ENCODE measurements at regions not wholly inside any gene's neighbourhood (a gene's known extent, or its start where the extent isn't known, plus 50 kb on each side); places are given as distances from the start of the nearest gene placed in this dataset.

- no peak for DNase-seq
Observed at GRCh38 chr5:73306078-73306719, 133.2 kb downstream of the TMEM174 start.

GRCh38 chr5:73305386-73305785, 132.4 kb downstream of the TMEM174 start:
- DNase-seq: no peak

GRCh38 chr5:73304381-73304780, 131.4 kb downstream of the TMEM174 start:
- DNase-seq: no peak

- DNase-seq: no peak
Observed at GRCh38 chr5:73303148-73304079, 130.4 kb downstream of the TMEM174 start.

- no peak for DNase-seq
Observed at GRCh38 chr5:73302797-73303147, 129.8 kb downstream of the TMEM174 start.

GRCh38 chr5:73301208-73301901, 128.4 kb downstream of the TMEM174 start:
- no peak for DNase-seq

GRCh38 chr5:73300337-73301207, 127.6 kb downstream of the TMEM174 start:
- DNase-seq: no peak

- DNase-seq: no peak
Observed at GRCh38 chr5:73299665-73300336, 126.8 kb downstream of the TMEM174 start.

- DNase-seq: no peak
Observed at GRCh38 chr5:73298772-73299630, 126.0 kb downstream of the TMEM174 start.

- DNase-seq: no peak
Observed at GRCh38 chr5:73298251-73298771, 125.3 kb downstream of the TMEM174 start.

- DNase-seq: no peak
Observed at GRCh38 chr5:73297430-73297829, 124.4 kb downstream of the TMEM174 start.

- no peak for DNase-seq
Observed at GRCh38 chr5:73296772-73297171, 123.8 kb downstream of the TMEM174 start.

GRCh38 chr5:73295921-73296320, 122.9 kb downstream of the TMEM174 start:
- no peak for DNase-seq

GRCh38 chr5:73295447-73295846, 122.5 kb downstream of the TMEM174 start:
- no peak for DNase-seq

GRCh38 chr5:73292816-73293459, 119.9 kb downstream of the TMEM174 start:
- no peak for DNase-seq

- no peak for DNase-seq
Observed at GRCh38 chr5:73291873-73292272, 118.9 kb downstream of the TMEM174 start.

- no peak for DNase-seq
Observed at GRCh38 chr5:73290242-73290641, 117.2 kb downstream of the TMEM174 start.

- DNase-seq: no peak
Observed at GRCh38 chr5:73288803-73289720, 116.1 kb downstream of the TMEM174 start.

- DNase-seq: no peak
Observed at GRCh38 chr5:73286896-73287295, 113.9 kb downstream of the TMEM174 start.

All from CD4-positive, alpha-beta T cell treated with Interleukin-4 for 1 hour (primary cell).